Urinary bladder (tissue), 3 donors: ENCODE measurements at regions not wholly inside any gene's neighbourhood (a gene's known extent, or its start where the extent isn't known, plus 50 kb on each side); places are given as distances from the start of the nearest gene placed in this dataset.

Source experiments
- DNase-seq: peaks from one replicate; pipeline ENCODE4 v3.0.0-alpha.2; 2015; ENCODE audit errors: extremely low spot score
- H3K27ac ChIP-seq: one replicate; pipeline ENCODE4 v1.5.1; 2013; ENCODE audit warnings: low read depth, mild to moderate bottlenecking, moderate library complexity
- H3K36me3 ChIP-seq: one replicate; pipeline ENCODE4 v1.6.1; 2013; ENCODE audit warnings: mild to moderate bottlenecking, moderate library complexity; ENCODE audit not compliant: insufficient read depth
- H3K4me1 ChIP-seq: one replicate; pipeline ENCODE4 v1.6.1; 2013; ENCODE audit warnings: mild to moderate bottlenecking, moderate library complexity; ENCODE audit not compliant: insufficient read depth
- H3K4me3 ChIP-seq: one replicate; pipeline ENCODE4 v1.5.1; 2013; ENCODE audit warnings: low read depth, low read length
- WGBS: extraction: QIAGEN DNeasy Blood & Tissue Kit; methylation state at CpG from one replicate; pipeline ENCODE4 v1.1.7; 2013; 5-methylcytosine and 5-hydroxymethylcytosine counted together
- donor health status: healthy with polysubstance abuse.
- donor health status: healthy.

GRCh38 chr20:6685181-6685582, 82.3 kb upstream of the BMP2 start:
- Histone ChIP-seq H3K36me3 (no peaks in the 10 kb centered on the region), H3K4me1 (no peaks in the 10 kb centered on the region), H3K4me3 (no peak overlapping the region), H3K27ac (no peak overlapping the region)
- no peak for DNase-seq
- WGBS: 93% methylated on average over 5 of the region's 5 CpGs

GRCh38 chr20:6683021-6683977, 84.2 kb upstream of the BMP2 start:
- DNase-seq: no peak
- no peak overlapping the region for H3K4me3 ChIP-seq
- no peak overlapping the region for H3K27ac ChIP-seq
- H3K4me1 ChIP-seq: no peaks in the 10 kb centered on the region
- no peaks in the 10 kb centered on the region for H3K36me3 ChIP-seq
- 88% methylated on average over 9 of the region's 9 CpGs for WGBS

- 86% methylated on average over 7 of the region's 7 CpGs for WGBS
- H3K36me3 ChIP-seq: no peaks in the 10 kb centered on the region
- no peak overlapping the region for H3K4me3 ChIP-seq
- H3K4me1 ChIP-seq: no peaks in the 10 kb centered on the region
- DNase-seq: no peak
- H3K27ac ChIP-seq: no peak overlapping the region
Measured at GRCh38 chr20:6680854-6681253, 86.6 kb upstream of the BMP2 start.

- Histone ChIP-seq H3K4me1 (no peaks in the 10 kb centered on the region), H3K36me3 (no peaks in the 10 kb centered on the region), H3K27ac (no peak overlapping the region), H3K4me3 (no peak overlapping the region)
- DNase-seq: no peak
- 51% methylated on average over 2 of the region's 2 CpGs for WGBS
Measured at GRCh38 chr20:6680441-6680840, 87.0 kb upstream of the BMP2 start.

GRCh38 chr20:6679086-6679485, 88.4 kb upstream of the BMP2 start:
- H3K4me1 ChIP-seq: no peaks in the 10 kb centered on the region
- H3K4me3 ChIP-seq: no peak overlapping the region
- no peaks in the 10 kb centered on the region for H3K36me3 ChIP-seq
- H3K27ac ChIP-seq: no peak overlapping the region
- no peak for DNase-seq
- WGBS: 65% methylated on average over 2 of the region's 2 CpGs

- H3K27ac ChIP-seq: no peak overlapping the region
- H3K36me3 ChIP-seq: no peaks in the 10 kb centered on the region
- DNase-seq: no peak
- no peaks in the 10 kb centered on the region for H3K4me1 ChIP-seq
- no peak overlapping the region for H3K4me3 ChIP-seq
- 89% methylated on average over 1 of the region's 1 CpG for WGBS
Measured at GRCh38 chr20:6678101-6678500, 89.4 kb upstream of the BMP2 start.

GRCh38 chr20:6674831-6675230, 92.7 kb upstream of the BMP2 start:
- H3K27ac ChIP-seq: no peak overlapping the region
- H3K4me1 ChIP-seq: no peaks in the 10 kb centered on the region
- no peaks in the 10 kb centered on the region for H3K36me3 ChIP-seq
- 58% methylated on average over 1 of the region's 1 CpG for WGBS
- DNase-seq: no peak
- no peak overlapping the region for H3K4me3 ChIP-seq

- 55% methylated on average over 3 of the region's 3 CpGs for WGBS
- no peak for DNase-seq
Measured at GRCh38 chr20:6673071-6673470, 94.4 kb upstream of the BMP2 start.

GRCh38 chr20:6671829-6672228, 95.7 kb upstream of the BMP2 start:
- Histone ChIP-seq H3K4me3 (no peak overlapping the region), H3K27ac (no peak overlapping the region), H3K36me3 (no peaks in the 10 kb centered on the region), H3K4me1 (no peaks in the 10 kb centered on the region)
- DNase-seq: no peak
- 77% methylated on average over 3 of the region's 3 CpGs for WGBS

More at GRCh38 chr20:6673071-6673470, 94.4 kb upstream of the BMP2 start:
- Histone ChIP-seq H3K4me3 (no peak overlapping the region), H3K27ac (no peak overlapping the region), H3K4me1 (no peaks in the 10 kb centered on the region), H3K36me3 (no peaks in the 10 kb centered on the region)

- no peaks in the 10 kb centered on the region for H3K36me3 ChIP-seq
- no peaks in the 10 kb centered on the region for H3K4me1 ChIP-seq
- H3K27ac ChIP-seq: no peak overlapping the region
- DNase-seq: no peak
- H3K4me3 ChIP-seq: no peak overlapping the region
Measured at GRCh38 chr20:6668546-6668945, 98.9 kb upstream of the BMP2 start.

- no peak overlapping the region for H3K4me3 ChIP-seq
- no peaks in the 10 kb centered on the region for H3K4me1 ChIP-seq
- H3K27ac ChIP-seq: no peak overlapping the region
- no peaks in the 10 kb centered on the region for H3K36me3 ChIP-seq
- no peak for DNase-seq
- 60% methylated on average over 5 of the region's 5 CpGs for WGBS
Measured at GRCh38 chr20:6665621-6666355, 101.7 kb upstream of the BMP2 start.

- 85% methylated on average over 1 of the region's 1 CpG for WGBS
- Histone ChIP-seq H3K4me3 (no peak overlapping the region), H3K27ac (no peak overlapping the region), H3K36me3 (no peaks in the 10 kb centered on the region), H3K4me1 (no peaks in the 10 kb centered on the region)
- no peak for DNase-seq
Measured at GRCh38 chr20:6665161-6665560, 102.3 kb upstream of the BMP2 start.

- 87% methylated on average over 1 of the region's 1 CpG for WGBS
- H3K4me3 ChIP-seq: no peak overlapping the region
- no peak for DNase-seq
- H3K27ac ChIP-seq: no peak overlapping the region
- H3K4me1 ChIP-seq: no peaks in the 10 kb centered on the region
- H3K36me3 ChIP-seq: no peaks in the 10 kb centered on the region
Measured at GRCh38 chr20:6664574-6664973, 102.9 kb upstream of the BMP2 start.

GRCh38 chr20:6663751-6664388, 103.6 kb upstream of the BMP2 start:
- H3K27ac ChIP-seq: no peak overlapping the region
- no peak for DNase-seq
- no peak overlapping the region for H3K4me3 ChIP-seq
- 58% methylated on average over 6 of the region's 6 CpGs for WGBS
- no peaks in the 10 kb centered on the region for H3K4me1 ChIP-seq
- no peaks in the 10 kb centered on the region for H3K36me3 ChIP-seq
